ENCODE measurements at regions not wholly inside any gene's neighbourhood (a gene's known extent, or its start where the extent isn't known, plus 50 kb on each side); places are given as distances from the start of the nearest gene placed in this dataset.
"Not testable (repeated sequence)": the region's sequence is repeated elsewhere in the genome, so short reads cannot be mapped to it uniquely, and the experiment has no call there.

- ChIA-PET POLR2A (no interaction called here), CTCF (no interaction called here)
- no peak overlapping the region for H3K4me3 ChIP-seq (ENCODE audit: low read length)
- no peaks in the 10 kb centered on the region for H3K9me3 ChIP-seq (ENCODE audit: low read length)
- no peaks in the 10 kb centered on the region for H3K27me3 ChIP-seq (ENCODE audit: insufficient read depth, low read length, poor library complexity, severe bottlenecking)
- Mint-ChIP-seq H3K27me3 (no peaks in the 10 kb centered on the region), H3K4me3 (no peak overlapping the region), H3K27ac (no peak overlapping the region), H3K9me3 (peaks cover 3 to 26% (median 9%) of the 10 kb centered on the region in 5 donors), H3K36me3 (no peaks in the 10 kb centered on the region), H3K4me1 (no peaks in the 10 kb centered on the region)
- DNase-seq = no peak
- no peaks in the 10 kb centered on the region for H3K36me3 ChIP-seq (ENCODE audit: insufficient read depth, low read length)
- no peaks in the 10 kb centered on the region for H3K4me1 ChIP-seq (ENCODE audit: insufficient read depth, low read length)
- H3K27ac ChIP-seq (ENCODE audit: low read depth, low read length) = no peak overlapping the region
Observed at GRCh38 chr2:49861821-49862220, 707.5 kb upstream of the FSHR start.

GRCh38 chr2:49860834-49861233, 706.5 kb upstream of the FSHR start:
- Histone ChIP-seq H3K36me3 (ENCODE audit: insufficient read depth, low read length) (no peaks in the 10 kb centered on the region), H3K4me3 (ENCODE audit: low read length) (no peak overlapping the region), H3K4me1 (ENCODE audit: insufficient read depth, low read length) (no peaks in the 10 kb centered on the region), H3K9me3 (ENCODE audit: low read length) (no peaks in the 10 kb centered on the region), H3K27ac (ENCODE audit: low read depth, low read length) (no peak overlapping the region), H3K27me3 (ENCODE audit: insufficient read depth, low read length, poor library complexity, severe bottlenecking) (no peaks in the 10 kb centered on the region)
- Mint-ChIP-seq H3K36me3 (no peaks in the 10 kb centered on the region), H3K9me3 (peaks cover 5 to 24% (median 10%) of the 10 kb centered on the region in 5 donors), H3K4me3 (no peak overlapping the region), H3K27me3 (no peaks in the 10 kb centered on the region), H3K27ac (no peak overlapping the region), H3K4me1 (no peaks in the 10 kb centered on the region)
- ChIA-PET POLR2A (no interaction called here), CTCF (no interaction called here)
- no peak for DNase-seq

- Histone ChIP-seq H3K27me3 (ENCODE audit: insufficient read depth, low read length, poor library complexity, severe bottlenecking) (no peaks in the 10 kb centered on the region), H3K27ac (ENCODE audit: low read depth, low read length) (no peak overlapping the region), H3K36me3 (ENCODE audit: insufficient read depth, low read length) (no peaks in the 10 kb centered on the region), H3K4me1 (ENCODE audit: insufficient read depth, low read length) (no peaks in the 10 kb centered on the region), H3K9me3 (ENCODE audit: low read length) (no peaks in the 10 kb centered on the region), H3K4me3 (ENCODE audit: low read length) (no peak overlapping the region)
- CTCF ChIA-PET = no interaction called here
- Mint-ChIP-seq H3K9me3 (peaks cover 5 to 23% (median 10%) of the 10 kb centered on the region in 5 donors), H3K4me1 (no peaks in the 10 kb centered on the region), H3K4me3 (no peak overlapping the region), H3K36me3 (no peaks in the 10 kb centered on the region), H3K27ac (no peak overlapping the region), H3K27me3 (no peaks in the 10 kb centered on the region)
- POLR2A ChIA-PET = no interaction called here
- no peak for DNase-seq
Observed at GRCh38 chr2:49860170-49860569, 705.9 kb upstream of the FSHR start.

DNA sequence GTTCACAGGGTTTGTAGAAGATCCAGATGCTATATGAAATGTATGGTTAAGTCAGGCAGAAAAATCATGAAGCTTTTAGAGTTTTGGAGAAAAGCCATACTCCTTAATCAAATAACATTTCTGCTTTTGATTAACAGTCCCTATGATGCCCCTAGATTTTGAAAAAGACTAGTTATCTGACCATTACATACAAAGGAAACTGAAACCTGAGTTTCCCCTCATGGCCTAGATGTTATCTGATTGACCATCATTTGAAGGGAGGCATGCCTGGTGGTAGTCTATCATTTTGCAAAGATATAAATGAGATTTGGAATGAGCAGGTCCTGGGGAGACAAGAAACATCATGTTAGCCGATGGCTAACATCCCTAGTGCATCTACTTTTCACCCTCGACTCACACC, 704.3 kb upstream of the FSHR start:
- H3K27me3 ChIP-seq (ENCODE audit: insufficient read depth, low read length, poor library complexity, severe bottlenecking) = no peaks in the 10 kb centered on the region
- H3K27ac ChIP-seq (ENCODE audit: low read depth, low read length) = no peak overlapping the region
- Mint-ChIP-seq H3K4me1 (no peaks in the 10 kb centered on the region), H3K27ac (no peak overlapping the region), H3K36me3 (no peaks in the 10 kb centered on the region), H3K9me3 (peaks cover 5 to 20% (median 11%) of the 10 kb centered on the region in 5 donors), H3K27me3 (no peaks in the 10 kb centered on the region), H3K4me3 (no peak overlapping the region)
- no peaks in the 10 kb centered on the region for H3K4me1 ChIP-seq (ENCODE audit: insufficient read depth, low read length)
- DNase-seq = no peak
- H3K9me3 ChIP-seq (ENCODE audit: low read length) = no peaks in the 10 kb centered on the region
- no peak overlapping the region for H3K4me3 ChIP-seq (ENCODE audit: low read length)
- H3K36me3 ChIP-seq (ENCODE audit: insufficient read depth, low read length) = no peaks in the 10 kb centered on the region
- ChIA-PET POLR2A (no interaction called here), CTCF (no interaction called here)

DNA sequence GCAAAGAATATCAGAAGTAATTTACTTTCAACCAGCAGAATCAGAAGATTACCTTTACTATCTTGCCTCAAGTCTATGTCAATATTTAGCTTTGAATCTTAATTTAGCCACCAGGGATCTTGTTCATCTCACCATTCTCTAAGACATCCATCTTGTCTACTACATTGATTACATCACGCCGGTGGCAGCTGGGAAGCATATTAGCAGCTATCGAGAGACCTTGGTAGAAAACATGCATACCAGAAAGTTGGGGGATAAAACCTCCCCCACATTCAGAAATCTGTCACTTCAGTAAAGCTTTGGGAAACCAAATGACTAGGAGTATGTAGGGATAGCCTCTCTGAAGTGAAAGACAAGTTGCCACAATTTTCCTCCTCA, 703.8 kb upstream of the FSHR start:
- H3K27ac ChIP-seq (ENCODE audit: low read depth, low read length) = no peak overlapping the region

DNA sequence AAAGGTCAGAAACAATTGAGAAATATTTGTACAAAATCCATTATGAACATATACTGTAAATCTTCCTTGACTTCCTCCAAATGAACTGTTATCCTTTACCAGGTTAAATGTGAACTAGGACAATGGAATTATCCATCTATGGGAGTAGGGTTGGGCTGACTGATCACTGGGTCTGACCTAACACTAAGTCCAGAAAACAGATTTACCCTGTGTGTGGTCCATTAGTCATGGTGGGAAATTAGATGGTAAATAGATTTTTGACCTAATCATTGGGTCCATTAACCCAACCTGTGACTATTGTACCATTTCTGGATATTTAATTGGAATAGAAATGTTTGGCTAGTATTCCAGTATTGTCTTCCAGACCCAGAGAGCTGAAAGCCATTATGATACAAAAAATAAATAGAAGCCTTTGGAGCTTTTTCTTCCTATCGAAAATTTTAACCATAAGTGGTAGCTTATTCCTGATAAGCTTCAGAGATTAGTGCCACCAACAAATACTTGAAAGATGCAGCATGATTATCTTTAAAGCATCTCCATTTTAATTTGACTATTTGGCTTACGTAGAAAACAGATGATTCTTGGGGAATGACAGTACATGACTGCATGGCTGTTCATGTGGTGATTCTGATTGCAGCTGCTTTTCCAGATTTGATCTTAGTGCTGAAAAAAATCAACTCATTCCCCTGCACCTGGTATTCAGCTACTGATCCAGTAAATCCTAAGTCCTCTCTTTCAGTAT, 703.2 kb upstream of the FSHR start:
- no peaks in the 10 kb centered on the region for H3K27me3 Mint-ChIP-seq
- no peaks in the 10 kb centered on the region for H3K4me1 Mint-ChIP-seq
- Histone ChIP-seq H3K27me3 (ENCODE audit: insufficient read depth, low read length, poor library complexity, severe bottlenecking) (no peaks in the 10 kb centered on the region), H3K4me3 (ENCODE audit: low read length) (no peak overlapping the region), H3K27ac (ENCODE audit: low read depth, low read length) (no peak overlapping the region), H3K36me3 (ENCODE audit: insufficient read depth, low read length) (no peaks in the 10 kb centered on the region), H3K4me1 (ENCODE audit: insufficient read depth, low read length) (no peaks in the 10 kb centered on the region), H3K9me3 (ENCODE audit: low read length) (no peaks in the 10 kb centered on the region)
- ChIA-PET POLR2A (no interaction called here), CTCF (no interaction called here)
- H3K4me3 Mint-ChIP-seq = no peak overlapping the region
- H3K36me3 Mint-ChIP-seq = peaks cover 0 to 2% (median 0%) of the 10 kb centered on the region in 3 donors
- no peak for DNase-seq
- peaks cover 5 to 20% (median 12%) of the 10 kb centered on the region in 5 donors for H3K9me3 Mint-ChIP-seq
- no peak overlapping the region for H3K27ac Mint-ChIP-seq

More for the DNA sequence above, 703.8 kb upstream of the FSHR start:
- H3K4me1 Mint-ChIP-seq = no peaks in the 10 kb centered on the region
- ChIA-PET CTCF (no interaction called here), POLR2A (no interaction called here)
- no peaks in the 10 kb centered on the region for H3K27me3 Mint-ChIP-seq
- Histone ChIP-seq H3K36me3 (ENCODE audit: insufficient read depth, low read length) (no peaks in the 10 kb centered on the region), H3K27me3 (ENCODE audit: insufficient read depth, low read length, poor library complexity, severe bottlenecking) (no peaks in the 10 kb centered on the region), H3K9me3 (ENCODE audit: low read length) (no peaks in the 10 kb centered on the region), H3K4me3 (ENCODE audit: low read length) (no peak overlapping the region), H3K4me1 (ENCODE audit: insufficient read depth, low read length) (no peaks in the 10 kb centered on the region)
- H3K36me3 Mint-ChIP-seq = peaks cover 0 to 2% (median 0%) of the 10 kb centered on the region in 3 donors
- no peak overlapping the region for H3K27ac Mint-ChIP-seq
- no peak overlapping the region for H3K4me3 Mint-ChIP-seq
- DNase-seq = no peak
- peaks cover 5 to 20% (median 11%) of the 10 kb centered on the region in 5 donors for H3K9me3 Mint-ChIP-seq

GRCh38 chr2:49845671-49846070, 691.4 kb upstream of the FSHR start:
- Mint-ChIP-seq H3K4me3 (no peak overlapping the region), H3K4me1 (no peaks in the 10 kb centered on the region), H3K27me3 (no peaks in the 10 kb centered on the region), H3K9me3 (peaks cover 2 to 41% (median 10%) of the 10 kb centered on the region in 5 donors), H3K27ac (no peak overlapping the region), H3K36me3 (no peaks in the 10 kb centered on the region)
- Histone ChIP-seq H3K4me1 (ENCODE audit: insufficient read depth, low read length) (no peaks in the 10 kb centered on the region), H3K9me3 (ENCODE audit: low read length) (no peaks in the 10 kb centered on the region), H3K36me3 (ENCODE audit: insufficient read depth, low read length) (no peaks in the 10 kb centered on the region), H3K27me3 (ENCODE audit: insufficient read depth, low read length, poor library complexity, severe bottlenecking) (no peaks in the 10 kb centered on the region), H3K27ac (ENCODE audit: low read depth, low read length) (no peak overlapping the region), H3K4me3 (ENCODE audit: low read length) (no peak overlapping the region)
- ChIA-PET POLR2A (no interaction called here), CTCF (no interaction called here)
- no peak for DNase-seq

DNA sequence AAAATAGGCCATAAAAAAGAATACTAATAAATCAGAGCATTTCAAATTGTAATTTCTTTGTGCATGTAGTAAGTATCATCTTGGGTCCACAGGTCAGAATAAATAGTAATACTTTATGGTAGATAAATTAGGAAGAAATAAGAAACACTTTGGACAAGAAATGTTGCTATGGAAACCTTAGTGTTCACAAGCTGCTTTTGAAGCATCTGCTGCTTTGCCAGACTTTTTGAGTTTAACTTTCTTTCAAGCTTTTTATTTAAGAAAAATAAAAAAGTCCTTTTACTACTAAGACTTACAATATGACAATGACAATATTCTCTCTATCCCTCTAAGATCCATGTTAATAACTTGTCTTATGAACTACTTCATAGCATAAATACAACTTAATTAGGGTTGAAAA, 690.7 kb upstream of the FSHR start:
- H3K4me1 Mint-ChIP-seq = no peaks in the 10 kb centered on the region
- H3K27ac ChIP-seq (ENCODE audit: low read depth, low read length) = no peak overlapping the region
- H3K4me1 ChIP-seq (ENCODE audit: insufficient read depth, low read length) = no peaks in the 10 kb centered on the region
- H3K9me3 ChIP-seq (ENCODE audit: low read length) = no peaks in the 10 kb centered on the region
- ChIA-PET POLR2A (no interaction called here), CTCF (no interaction called here)
- H3K36me3 Mint-ChIP-seq = no peaks in the 10 kb centered on the region
- H3K4me3 Mint-ChIP-seq = no peak overlapping the region
- DNase-seq = no peak
- no peaks in the 10 kb centered on the region for H3K27me3 Mint-ChIP-seq
- H3K36me3 ChIP-seq (ENCODE audit: insufficient read depth, low read length) = no peaks in the 10 kb centered on the region
- peaks cover 2 to 36% (median 10%) of the 10 kb centered on the region in 5 donors for H3K9me3 Mint-ChIP-seq
- H3K27ac Mint-ChIP-seq = no peak overlapping the region
- H3K27me3 ChIP-seq (ENCODE audit: insufficient read depth, low read length, poor library complexity, severe bottlenecking) = no peaks in the 10 kb centered on the region
- no peak overlapping the region for H3K4me3 ChIP-seq (ENCODE audit: low read length)

DNA sequence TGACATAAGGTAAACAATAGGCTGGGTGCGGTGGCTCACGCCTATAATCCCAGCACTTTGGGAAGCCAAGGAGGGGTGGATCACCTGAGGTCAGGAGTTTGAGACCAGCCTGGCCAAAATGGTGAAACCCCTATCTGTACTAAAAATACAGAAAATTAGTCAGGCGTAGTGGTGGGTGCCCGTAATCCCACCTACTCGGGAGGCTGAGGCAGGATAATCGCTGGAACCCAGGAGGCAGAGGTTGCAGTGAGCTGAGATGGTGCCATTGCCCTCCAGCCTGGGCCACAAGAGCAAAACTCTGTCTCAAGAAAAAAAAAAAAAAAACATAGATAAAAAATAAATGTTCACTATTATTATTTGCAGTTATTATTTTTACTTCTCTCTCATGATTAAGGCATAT, 689.8 kb upstream of the FSHR start:
- H3K9me3 Mint-ChIP-seq = peaks cover 2 to 37% (median 10%) of the 10 kb centered on the region in 5 donors
- CTCF ChIA-PET, POLR2A ChIA-PET: not testable (repeated sequence)

More for the DNA sequence above, 689.8 kb upstream of the FSHR start:
- not testable (repeated sequence) for H3K27ac Mint-ChIP-seq; H3K27me3 Mint-ChIP-seq; H3K36me3 Mint-ChIP-seq; H3K4me1 Mint-ChIP-seq; DNase-seq; H3K27ac ChIP-seq (ENCODE audit: low read depth, low read length); H3K4me1 ChIP-seq (ENCODE audit: insufficient read depth, low read length); H3K36me3 ChIP-seq (ENCODE audit: insufficient read depth, low read length); H3K4me3 Mint-ChIP-seq; H3K9me3 ChIP-seq (ENCODE audit: low read length); H3K4me3 ChIP-seq (ENCODE audit: low read length); H3K27me3 ChIP-seq (ENCODE audit: insufficient read depth, low read length, poor library complexity, severe bottlenecking)
